Activated CD4-positive, alpha-beta T cell treated with anti-CD3 and anti-CD28 coated beads for 24 hours (primary cell): ENCODE measurements at regions not wholly inside any gene's neighbourhood (a gene's known extent, or its start where the extent isn't known, plus 50 kb on each side); places are given as distances from the start of the nearest gene placed in this dataset.

Source experiments
- DNase-seq, 2 donors: peaks; one replicate each; pipeline ENCODE4 v3.0.0-alpha.2; 2020; ENCODE audit warnings: low read depth in 2 of 2

DNA sequence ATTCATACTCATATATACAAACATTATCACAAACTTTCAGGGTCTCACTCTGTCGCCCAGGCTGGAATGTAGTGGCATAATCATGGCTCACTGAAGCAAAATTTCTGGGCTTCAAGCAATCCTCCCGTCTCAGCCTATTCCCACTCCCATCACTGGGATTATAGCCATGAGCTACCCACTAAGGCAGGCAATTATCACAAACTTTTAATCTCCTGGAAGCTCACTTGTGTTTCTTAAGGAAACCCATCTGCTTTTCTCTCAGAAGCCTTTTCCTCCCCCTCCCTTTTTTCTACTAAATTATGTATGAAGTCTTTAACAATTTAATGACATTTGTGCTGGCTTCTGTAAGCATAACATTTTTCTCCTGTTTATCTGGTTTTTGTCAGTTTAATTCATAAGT is 170.5 kb downstream of the AREG start:
- no peak for DNase-seq

DNA sequence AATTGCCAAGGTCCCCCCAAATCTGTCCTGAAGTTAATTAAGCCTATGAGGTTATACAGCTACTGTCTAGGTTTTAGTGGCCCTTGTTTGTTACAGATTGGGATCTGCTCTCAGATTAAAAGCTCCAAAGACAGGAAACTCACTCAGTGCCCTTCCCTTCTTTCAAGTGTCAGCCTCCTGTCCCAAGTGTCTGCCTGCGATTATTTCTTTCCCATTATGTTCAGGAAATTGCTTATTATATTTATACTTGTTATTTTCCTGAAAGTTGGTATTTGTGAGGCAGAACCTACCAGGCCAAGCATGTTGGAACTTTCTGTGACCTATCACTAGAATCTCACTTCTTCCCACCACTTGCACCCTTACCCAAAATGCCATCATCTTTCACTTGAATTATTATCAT is 173.2 kb downstream of the AREG start:
- DNase-seq, result no peak

DNA sequence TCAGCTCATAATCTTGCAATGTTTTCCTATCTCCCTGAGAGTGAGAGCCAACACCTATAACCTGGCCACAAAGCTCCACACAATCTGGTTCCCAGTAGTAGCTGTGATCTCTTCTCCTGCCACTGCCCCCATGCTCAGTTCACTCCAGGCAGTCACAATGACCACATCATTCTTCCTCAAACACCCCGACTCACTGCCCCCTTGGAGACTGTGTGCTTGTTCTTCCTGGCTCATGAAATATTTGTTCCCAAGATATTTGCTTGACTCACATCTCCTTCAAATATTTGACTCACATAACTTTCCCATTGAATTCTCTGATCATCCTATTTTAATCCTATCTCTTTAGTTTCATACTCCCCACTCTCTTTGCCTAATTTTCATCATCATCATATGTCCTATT is 173.7 kb downstream of the AREG start:
- DNase-seq, result no peak

DNA sequence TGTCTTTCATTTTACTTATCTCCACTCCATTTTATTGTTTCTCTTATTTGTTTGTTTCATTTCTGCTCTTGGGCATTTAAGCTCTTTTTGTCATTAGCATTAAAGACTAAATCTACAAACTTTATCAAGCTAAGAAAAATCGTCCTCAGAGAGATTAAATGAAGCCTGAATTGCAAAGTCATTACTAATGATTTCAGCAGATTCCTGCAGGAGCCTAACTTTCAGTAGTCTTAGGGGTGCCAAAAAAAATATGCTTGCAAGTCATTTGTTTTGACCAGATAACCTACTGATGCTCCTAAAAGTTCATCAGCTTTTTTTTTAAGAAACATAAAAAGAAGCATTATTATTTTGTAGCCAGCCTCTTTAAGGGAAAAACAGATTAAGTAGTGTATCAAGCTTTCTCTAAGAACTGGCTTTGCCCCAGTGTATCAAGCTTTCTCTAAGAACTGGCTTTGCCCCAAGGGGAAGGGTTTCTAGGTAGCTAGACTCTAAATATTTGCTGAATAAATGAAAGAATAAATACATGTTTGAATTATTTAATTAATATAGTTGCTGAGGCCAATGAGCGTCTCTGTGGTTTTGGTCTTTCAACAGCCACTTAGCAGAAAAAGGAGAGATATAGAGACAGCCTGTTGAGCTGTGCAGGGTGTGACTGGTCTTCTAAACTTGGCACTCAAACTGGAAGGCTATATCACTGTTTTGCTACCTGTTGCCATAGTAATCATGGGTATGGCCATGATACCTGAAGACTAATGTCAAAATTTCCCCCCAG is 174.2 kb downstream of the BTC start:
- no peak for DNase-seq

DNA sequence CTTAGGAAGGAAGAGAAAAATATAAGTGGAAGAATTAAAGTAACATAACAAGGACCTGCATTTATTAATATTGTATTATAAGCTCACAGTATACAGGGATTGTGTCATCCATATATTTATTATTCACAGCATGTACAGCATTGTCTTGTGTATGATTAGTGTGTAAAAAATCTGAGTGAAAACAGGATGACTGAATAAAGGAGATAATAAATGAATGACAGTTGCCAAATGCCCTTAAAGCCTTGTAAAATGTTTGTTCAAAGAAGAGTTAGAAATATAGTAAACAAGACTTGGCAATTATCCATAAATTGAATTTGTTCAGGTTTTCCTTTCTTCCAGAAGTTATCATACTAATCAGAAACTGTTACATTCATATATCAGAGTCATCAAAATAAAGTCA is 172.7 kb downstream of the BTC start:
- DNase-seq, result no peak

DNA sequence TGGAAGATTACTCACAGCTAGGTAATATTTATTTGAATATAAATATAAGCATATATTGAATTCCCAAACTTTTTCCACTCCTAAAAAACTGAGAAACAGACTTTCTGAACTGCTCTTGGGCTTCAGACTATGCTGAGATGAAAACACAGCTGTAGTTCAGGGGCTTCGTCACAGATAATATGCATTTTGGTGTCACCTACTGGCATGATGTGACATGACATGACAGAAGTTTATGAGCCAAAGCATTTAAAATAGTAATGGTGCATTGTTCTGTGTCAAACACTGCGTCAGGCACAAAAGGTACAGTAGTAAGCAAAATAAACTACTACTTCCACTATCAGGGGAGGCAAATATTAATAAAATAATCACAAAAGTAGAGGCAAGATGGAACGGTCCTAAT is 171.3 kb downstream of the BTC start:
- no peak for DNase-seq

DNA sequence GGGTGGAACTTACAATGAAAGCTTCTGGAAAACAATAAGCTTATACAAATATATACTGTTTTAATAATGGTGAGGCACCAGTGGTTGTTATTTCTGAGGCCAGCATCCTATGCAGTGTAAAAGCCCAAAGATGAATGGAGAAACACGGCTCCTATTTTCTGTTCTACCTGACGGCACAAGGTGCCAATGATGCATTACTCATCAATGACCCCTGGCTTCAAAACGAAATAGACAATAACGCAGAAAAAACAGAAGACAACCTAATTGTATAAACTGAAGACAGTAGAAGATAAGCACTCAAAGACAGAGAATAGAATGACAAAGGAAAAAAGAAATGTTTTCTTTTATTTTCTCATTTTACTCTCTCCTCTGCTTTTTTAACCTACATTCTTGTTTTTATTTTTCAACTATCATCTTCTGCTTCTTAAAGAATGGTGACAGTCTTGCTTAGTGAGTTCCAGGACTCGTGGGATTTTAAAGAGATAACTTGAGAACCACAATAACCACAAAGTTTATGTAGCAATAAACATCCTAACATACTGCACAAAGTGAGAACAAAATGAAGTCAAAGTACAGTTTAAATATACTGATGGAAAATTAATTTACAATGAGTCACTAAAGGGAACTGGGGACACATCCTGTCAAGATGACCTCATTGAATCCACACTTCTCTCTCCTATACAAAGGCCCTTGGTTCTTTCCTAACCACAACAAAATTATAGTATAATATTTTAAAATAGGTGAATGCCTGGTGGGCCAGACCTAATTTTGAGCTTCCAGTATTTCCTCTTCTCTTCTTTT is 169.8 kb downstream of the BTC start:
- no peak for DNase-seq

DNA sequence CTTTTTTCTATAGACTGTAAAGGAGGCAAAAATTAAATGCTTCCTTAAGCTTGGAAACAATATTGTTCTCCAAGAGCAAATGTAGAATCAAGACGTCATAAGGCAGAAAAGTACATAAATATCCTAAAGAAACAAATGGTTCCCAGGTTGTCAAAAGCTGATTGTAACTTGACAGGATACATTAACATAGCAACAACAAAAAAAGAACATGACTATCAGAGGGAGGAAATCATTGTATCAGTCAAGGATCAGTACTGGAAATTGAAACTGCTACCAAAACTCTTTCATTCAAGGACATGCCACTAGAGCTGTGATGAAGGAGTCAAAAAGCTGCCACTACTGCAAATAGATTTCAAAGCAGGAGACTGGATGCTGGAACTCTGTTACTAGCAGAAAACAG is 168.3 kb downstream of the BTC start:
- no peak for DNase-seq

DNA sequence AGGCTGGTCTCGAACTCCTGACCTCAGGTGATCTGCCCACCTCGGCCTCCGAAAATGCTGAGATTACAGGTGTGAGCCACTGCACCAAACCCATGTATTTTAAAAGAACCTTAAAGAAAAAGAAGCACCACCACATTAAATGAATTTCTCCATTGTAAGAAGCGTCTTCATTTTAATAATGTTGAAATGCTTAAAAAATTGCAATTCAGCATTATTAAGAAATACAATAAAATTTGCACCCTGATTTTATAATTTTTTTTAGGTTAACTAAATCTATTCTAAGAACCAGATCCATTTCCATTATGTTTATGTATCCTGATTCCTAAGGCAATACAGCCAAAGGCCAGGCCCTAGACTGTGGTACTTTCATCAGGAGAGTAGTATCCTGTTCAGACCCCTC is 167.2 kb downstream of the BTC start:
- no peak for DNase-seq

DNA sequence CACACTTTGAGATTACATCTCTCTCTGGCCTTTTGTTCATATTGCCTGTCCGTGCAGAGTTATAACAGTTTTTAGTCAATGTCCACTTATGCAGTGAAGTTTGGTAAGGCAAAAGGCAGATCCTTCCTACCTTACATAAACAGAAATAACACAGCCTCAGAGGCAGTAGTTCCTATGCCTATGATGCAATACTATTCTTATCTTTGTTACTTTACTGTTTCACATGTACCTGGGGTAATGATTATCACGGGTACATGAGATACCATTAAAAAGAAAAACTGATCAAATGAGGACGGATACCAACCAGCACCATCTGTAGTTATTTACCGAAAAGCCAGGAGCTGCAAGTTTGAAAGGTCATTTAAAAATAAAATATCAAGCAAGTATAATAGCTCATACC is 166.8 kb downstream of the BTC start:
- DNase-seq, result no peak

DNA sequence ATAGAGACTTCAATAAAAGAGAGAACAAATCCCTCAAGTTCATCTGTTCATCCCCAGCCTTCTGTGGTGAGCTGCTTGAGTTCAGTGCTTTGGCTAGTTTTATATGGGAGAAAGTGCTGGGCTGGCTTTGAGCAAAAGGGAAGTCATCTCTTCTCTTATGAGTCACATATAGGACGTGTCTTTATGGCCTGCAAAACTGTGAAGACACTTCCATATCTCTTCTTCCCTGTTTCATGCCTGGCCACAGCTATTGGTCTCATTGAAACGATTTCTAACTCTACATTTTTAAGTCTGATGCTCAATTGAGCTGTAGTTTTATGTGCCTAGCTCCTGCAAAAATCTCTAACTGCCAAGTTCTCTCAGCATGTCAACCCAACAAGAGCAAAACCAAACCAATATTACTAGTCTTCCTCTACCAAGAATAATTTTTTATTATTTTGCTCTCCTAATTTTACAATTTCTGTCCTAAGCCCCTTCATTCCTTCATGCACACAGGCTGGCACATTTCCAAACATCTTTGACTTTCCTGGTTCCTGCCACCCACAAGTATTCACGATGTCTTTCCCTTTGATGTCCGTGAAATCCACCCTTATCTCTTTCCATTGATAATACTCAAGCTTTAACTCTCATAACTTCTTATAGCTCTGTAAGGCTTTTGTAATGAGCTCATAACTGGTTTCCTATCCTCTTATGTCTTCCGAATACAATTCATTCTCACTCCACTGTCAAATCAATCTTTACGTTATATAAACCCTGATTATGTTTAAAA is 165.3 kb downstream of the BTC start:
- no peak for DNase-seq

DNA sequence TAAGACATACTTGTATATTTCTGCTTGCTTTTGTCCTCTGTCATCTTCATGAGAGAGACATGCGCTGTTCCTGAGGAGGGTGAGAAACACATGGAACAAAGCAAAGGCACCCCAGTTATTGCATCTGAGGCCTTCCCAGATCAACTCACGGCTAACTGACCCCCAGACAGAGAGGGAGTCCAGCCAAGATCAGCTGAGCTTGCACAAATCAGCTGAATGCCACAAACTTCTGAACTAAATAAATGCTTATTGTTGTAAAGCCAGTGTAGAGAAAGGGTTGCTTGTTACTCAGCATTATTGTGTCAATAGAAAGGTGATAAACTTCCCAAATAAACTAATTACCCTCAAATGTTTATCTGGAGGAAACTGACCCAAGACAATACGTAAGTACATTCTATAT is 163.8 kb downstream of the BTC start:
- no peak for DNase-seq

DNA sequence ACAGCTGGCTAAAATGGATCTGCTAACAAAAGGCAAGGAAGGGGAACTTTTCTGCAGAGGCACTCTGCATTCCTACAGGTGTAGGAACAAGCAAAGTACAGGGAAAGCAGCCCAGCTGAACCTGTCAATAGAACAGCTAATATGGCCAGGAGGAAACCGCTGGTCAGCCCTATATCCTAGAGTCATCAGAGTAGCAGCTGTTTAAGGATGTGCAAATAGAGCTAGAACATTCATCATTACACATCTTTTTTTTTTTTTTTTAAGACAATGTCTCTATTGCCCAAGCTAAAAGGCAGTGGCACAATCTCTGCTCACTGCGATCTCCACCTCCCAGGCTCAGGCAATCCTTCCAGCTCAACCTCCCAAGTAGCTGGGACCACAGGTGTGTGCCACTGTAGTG is 163.0 kb downstream of the BTC start:
- DNase-seq, result no peak

DNA sequence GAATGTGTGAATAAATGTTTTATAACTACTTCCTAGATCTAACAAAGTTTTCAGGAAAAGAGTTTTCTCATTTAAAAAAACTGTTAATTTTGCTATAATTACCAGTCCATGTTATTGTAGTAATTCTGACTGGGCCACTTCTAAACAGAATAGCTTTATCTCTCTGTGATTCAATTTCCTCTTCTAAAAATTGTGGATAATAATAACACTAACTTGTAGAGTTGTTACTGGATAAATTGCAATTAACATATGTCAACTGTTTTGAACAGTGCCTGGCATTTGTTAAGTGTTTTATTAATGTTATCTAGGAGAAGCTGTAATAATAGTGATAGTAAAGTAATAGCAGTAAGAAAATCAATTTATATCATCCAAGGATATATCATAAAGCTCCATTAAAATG is 162.3 kb downstream of the BTC start:
- DNase-seq, result no peak

DNA sequence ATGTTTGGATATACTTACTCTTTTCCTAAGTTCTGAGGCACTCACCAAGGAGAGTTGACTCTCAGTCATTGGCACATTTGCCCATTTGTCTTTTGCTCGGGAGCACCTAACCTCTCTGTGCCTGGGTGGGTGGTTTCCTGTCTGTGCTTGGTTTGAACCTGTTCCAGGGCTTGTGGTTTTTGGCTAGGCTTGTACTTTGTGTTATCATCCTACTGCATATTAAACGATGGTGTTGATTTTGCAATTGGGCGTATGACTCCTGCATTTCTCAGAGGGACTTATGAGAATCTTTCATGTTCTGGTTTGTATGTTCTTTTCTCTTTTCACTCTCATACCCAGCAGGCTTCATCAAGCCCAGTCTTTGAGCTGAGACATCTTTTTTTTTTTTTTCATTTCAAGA is 161.7 kb downstream of the BTC start:
- DNase-seq, result no peak

DNA sequence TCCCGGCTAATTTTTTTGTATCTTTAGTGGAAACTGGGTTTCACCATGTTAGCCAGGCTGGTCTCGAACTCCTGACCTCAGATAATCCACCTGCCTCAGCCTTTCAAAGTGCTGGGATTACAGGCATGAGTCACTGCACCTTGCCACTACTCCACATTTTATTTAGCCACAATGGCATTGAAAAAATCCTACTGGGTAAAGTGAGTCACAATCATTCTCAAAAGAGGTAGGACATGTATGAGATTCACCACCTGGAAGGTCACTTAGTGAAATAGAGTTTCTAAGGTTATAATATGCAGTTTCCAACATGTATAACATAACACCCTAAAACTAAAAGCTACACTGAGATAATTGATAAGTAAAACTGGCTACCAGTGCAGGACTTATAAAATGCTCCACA is 159.2 kb downstream of the BTC start:
- no peak for DNase-seq

DNA sequence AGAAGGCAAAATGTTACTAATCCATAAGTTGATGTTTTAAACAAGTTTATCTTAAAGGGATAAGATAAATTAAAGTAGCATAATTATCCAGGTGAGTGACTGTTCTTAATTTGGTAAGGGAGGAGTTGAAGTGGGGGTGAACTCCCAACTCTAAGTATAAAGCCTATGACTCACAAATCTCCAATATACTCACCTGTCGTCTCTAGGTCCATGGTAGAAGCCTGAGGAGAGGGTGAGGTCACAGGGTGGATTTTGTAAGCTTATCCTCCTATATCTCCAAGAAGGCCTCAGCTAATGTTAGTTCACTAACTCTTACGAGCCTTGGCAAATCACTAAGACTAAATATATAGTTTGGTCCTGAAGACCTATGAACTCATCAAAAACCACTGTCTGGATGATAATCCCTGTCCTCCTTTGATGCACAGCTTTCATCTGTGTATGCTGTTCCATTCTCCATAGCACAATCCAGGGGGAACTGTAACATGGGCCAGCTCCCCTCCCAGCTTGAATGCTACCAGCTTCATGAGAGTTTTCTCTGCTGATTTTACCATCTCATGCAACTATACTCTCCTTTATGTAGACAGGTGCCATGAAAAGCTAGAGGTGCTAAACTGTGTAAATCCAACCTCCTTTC is 158.7 kb downstream of the BTC start:
- no peak for DNase-seq

DNA sequence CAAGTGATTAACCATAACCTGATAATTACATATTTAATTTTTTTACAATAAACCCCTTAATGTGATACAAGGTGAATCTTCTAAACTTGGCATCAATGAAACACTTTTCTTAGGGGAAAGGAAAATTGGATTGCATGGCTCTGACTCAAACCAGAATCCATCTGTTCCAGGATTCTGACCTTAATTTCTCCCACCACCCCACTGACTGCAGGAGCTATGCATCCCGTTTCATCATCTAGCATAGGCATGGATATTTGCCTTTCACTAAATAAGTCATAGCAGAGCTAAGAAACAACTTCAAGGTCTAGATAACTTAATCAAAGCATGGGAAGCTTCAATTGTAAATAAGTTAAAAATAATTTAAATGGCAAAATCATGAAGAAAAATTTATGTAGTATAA is 156.3 kb downstream of the BTC start:
- DNase-seq, result no peak

DNA sequence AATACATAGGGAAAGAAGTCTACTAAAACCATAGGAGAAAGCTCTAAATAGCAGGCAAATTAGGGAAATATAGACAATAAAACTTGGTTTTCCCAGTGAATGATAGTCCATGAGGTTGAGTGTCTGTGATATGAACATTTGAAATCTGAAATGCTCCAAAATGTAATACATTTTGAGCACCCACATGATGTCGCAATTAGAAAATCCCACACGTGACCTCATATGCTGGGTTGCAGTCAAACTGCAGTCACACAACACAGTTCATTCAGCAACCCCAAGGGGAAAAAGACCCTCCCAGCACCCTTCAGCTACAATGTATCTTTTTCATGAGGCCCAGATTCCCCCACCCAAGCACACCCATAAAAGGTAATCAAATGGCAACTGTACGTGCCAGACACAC is 155.6 kb downstream of the BTC start:
- no peak for DNase-seq

DNA sequence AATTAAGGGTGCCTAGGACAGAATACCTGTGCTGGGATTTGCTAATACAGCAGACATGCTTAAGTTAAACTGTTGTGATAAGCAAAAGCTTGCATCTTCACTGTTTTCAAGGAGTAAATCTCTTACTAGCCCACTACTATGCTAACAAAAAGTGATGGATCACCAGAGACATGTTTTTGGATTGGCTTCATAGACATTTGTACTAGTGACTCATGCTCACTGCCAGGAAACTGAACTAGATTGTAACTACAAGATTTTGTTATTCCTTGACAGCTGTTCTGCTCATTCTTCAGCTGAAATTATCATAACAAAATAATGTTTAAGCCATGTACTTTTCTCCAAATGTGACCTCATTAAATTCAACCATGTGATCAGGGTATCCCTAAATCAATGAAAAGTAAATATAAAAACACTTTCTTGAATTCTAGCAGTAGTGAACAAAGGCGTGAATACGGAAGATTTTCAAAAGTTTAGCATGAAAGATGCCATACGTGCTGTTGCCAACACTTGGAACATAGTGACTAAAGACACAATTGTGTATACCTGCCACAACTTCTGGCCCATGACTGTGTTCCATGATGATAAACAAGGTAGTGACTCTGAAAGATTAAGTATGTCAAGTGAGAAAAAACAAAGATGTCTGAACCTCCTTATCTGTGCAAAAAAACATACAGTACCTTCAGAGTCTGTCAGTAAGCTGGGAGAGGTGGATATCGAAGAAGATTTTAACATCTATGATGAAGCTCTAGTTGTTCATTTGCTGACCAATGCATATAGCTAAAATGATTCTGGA is 154.0 kb downstream of the BTC start:
- no peak for DNase-seq

DNA sequence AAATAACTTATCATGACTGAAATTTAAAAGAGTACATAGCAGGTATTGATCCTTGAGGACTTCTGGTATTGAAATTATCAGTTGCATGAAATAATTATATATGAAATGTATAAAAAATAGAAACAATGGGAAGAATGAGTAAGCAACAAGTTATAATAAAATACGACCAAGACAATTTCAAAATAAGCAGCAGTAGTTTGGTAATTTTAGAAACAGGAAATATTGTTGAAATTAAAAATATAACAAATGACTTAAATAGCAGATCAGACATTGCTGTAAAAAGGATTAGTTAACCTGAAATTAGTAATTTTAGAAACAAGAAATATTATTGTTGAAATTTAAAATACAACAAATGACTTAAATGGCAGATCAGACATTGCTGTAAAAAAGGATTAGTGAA is 152.3 kb downstream of the BTC start:
- DNase-seq, result no peak
